Hepatocyte (in vitro differentiated cells): ENCODE measurements at regions not wholly inside any gene's neighbourhood (a gene's known extent, or its start where the extent isn't known, plus 50 kb on each side); places are given as distances from the start of the nearest gene placed in this dataset.

Experiments
- DNase-seq: peaks from one replicate; pipeline ENCODE4 v3.0.0-alpha.2; 2016; ENCODE audit warnings: low spot score
- H2AFZ ChIP-seq: fragments of 200-600 bp; sonication (generic); 2 replicates; pipeline ENCODE4 v1.6.0; 2016; ENCODE audit warnings: antibody characterized with exemption, mild to moderate bottlenecking
- H3K27ac ChIP-seq: fragments of 200-600 bp; sonication (generic); 2 replicates; pipeline ENCODE4 v1.5.1; 2016; ENCODE audit warnings: mild to moderate bottlenecking
- H3K27me3 ChIP-seq: fragments of 200-600 bp; sonication (generic); 2 replicates; pipeline ENCODE4 v1.6.1; 2016
- H3K36me3 ChIP-seq: fragments of 200-600 bp; sonication (generic); replicated peaks from 2 replicates; pipeline ENCODE4 v1.5.1; 2016; ENCODE audit warnings: low read depth; ENCODE audit not compliant: insufficient read depth
- H3K4me1 ChIP-seq: fragments of 200-600 bp; sonication (generic); 2 replicates; pipeline ENCODE4 v1.5.1; 2016; ENCODE audit warnings: mild to moderate bottlenecking, moderate library complexity; ENCODE audit not compliant: insufficient read depth
- H3K4me2 ChIP-seq: fragments of 200-600 bp; sonication (generic); 2 replicates; pipeline ENCODE4 v1.6.0; 2016
- H3K4me3 ChIP-seq: fragments of 200-600 bp; sonication (generic); 2 replicates; pipeline ENCODE4 v1.5.1; 2016; ENCODE audit warnings: mild to moderate bottlenecking
- H3K79me2 ChIP-seq: fragments of 200-600 bp; sonication (generic); 2 replicates; pipeline ENCODE4 v1.6.0; 2017; ENCODE audit warnings: mild to moderate bottlenecking
- H3K9me2 ChIP-seq: fragments of 200-600 bp; sonication (generic); replicated peaks from 2 replicates; pipeline ENCODE4 v1.6.0; 2017; ENCODE audit warnings: mild to moderate bottlenecking; ENCODE audit not compliant: insufficient read depth
- H3K9me3 ChIP-seq: fragments of 200-600 bp; sonication (generic); 2 replicates; pipeline ENCODE4 v1.5.1; 2016; ENCODE audit warnings: low read depth, mild to moderate bottlenecking
- H4K20me1 ChIP-seq: fragments of 200-600 bp; sonication (generic); 2 replicates; pipeline ENCODE4 v1.6.0; 2016; ENCODE audit warnings: mild to moderate bottlenecking; ENCODE audit not compliant: insufficient read depth, poor library complexity, severe bottlenecking
- CTCF ChIP-seq: fragments of 200-600 bp; sonication (generic); IDR thresholded peaks from 2 replicates; pipeline ENCODE4 v1.5.1; 2016; ENCODE audit warnings: antibody characterized with exemption, mild to moderate bottlenecking; ENCODE audit not compliant: poor library complexity
- EZH2 ChIP-seq: fragments of 200-600 bp; sonication (generic); IDR thresholded peaks from 2 replicates; pipeline ENCODE4 v1.6.1; 2016; ENCODE audit warnings: antibody characterized with exemption, mild to moderate bottlenecking, borderline replicate concordance
- EZH2phosphoT487 ChIP-seq: fragments of 200-600 bp; sonication (generic); IDR thresholded peaks from one replicate; pipeline ENCODE4 v1.6.1; 2018; ENCODE audit warnings: antibody characterized with exemption, mild to moderate bottlenecking, low read depth, moderate library complexity; ENCODE audit not compliant: unreplicated experiment, severe bottlenecking
- WGBS: methylation state at CpG from one replicate; pipeline ENCODE4 v1.1.6; 2016; ENCODE audit warnings: low lambda C conversion rate; ENCODE audit errors: missing lambda C conversion rate; 5-methylcytosine and 5-hydroxymethylcytosine counted together

GRCh38 chr18:78425019-78425412 is 554.6 kb upstream of the SALL3 start:
- Histone ChIP-seq H2AFZ (no peak overlapping the region), H3K4me1 (no peaks in the 10 kb centered on the region), H3K4me3 (no peak overlapping the region), H3K36me3 (no peaks in the 10 kb centered on the region), H4K20me1 (no peaks in the 10 kb centered on the region), H3K27ac (no peak overlapping the region), H3K4me2 (no peak overlapping the region), H3K27me3 (no peaks in the 10 kb centered on the region), H3K9me2 (no peaks in the 10 kb centered on the region), H3K9me3 (no peaks in the 10 kb centered on the region), H3K79me2 (no peaks in the 10 kb centered on the region)
- no peak for DNase-seq
- WGBS, result 81% methylated on average over 2 of the region's 2 CpGs
- TF ChIP-seq CTCF (no peak), EZH2phosphoT487 (no peak), EZH2 (no peak)

GRCh38 chr18:78427081-78427480 is 552.5 kb upstream of the SALL3 start:
- Histone ChIP-seq H3K9me3 (no peaks in the 10 kb centered on the region), H3K36me3 (no peaks in the 10 kb centered on the region), H3K27ac (no peak overlapping the region), H3K4me3 (no peak overlapping the region), H3K4me2 (no peak overlapping the region), H3K9me2 (no peaks in the 10 kb centered on the region), H2AFZ (no peak overlapping the region), H3K4me1 (no peaks in the 10 kb centered on the region), H4K20me1 (no peaks in the 10 kb centered on the region), H3K27me3 (no peaks in the 10 kb centered on the region), H3K79me2 (no peaks in the 10 kb centered on the region)
- TF ChIP-seq EZH2phosphoT487, result no peak
- no peak for DNase-seq
- WGBS, result 94% methylated on average over 12 of the region's 12 CpGs

GRCh38 chr18:78429127-78430108 is 550.2 kb upstream of the SALL3 start:
- Histone ChIP-seq H3K9me3 (no peaks in the 10 kb centered on the region), H2AFZ (no peak overlapping the region), H3K27me3 (no peaks in the 10 kb centered on the region), H3K79me2 (no peaks in the 10 kb centered on the region), H3K4me1 (no peaks in the 10 kb centered on the region), H3K4me2 (no peak overlapping the region), H4K20me1 (no peaks in the 10 kb centered on the region), H3K27ac (no peak overlapping the region), H3K4me3 (no peak overlapping the region), H3K9me2 (no peaks in the 10 kb centered on the region), H3K36me3 (no peaks in the 10 kb centered on the region)
- DNase-seq, result no peak
- TF ChIP-seq CTCF (no peak), EZH2phosphoT487 (no peak), EZH2 (no peak)
- WGBS, result 93% methylated on average over 41 of the region's 54 CpGs

- Histone ChIP-seq H3K4me2 (no peak overlapping the region), H3K9me3 (no peaks in the 10 kb centered on the region), H4K20me1 (no peaks in the 10 kb centered on the region), H3K27ac (no peak overlapping the region), H2AFZ (no peak overlapping the region), H3K4me3 (no peak overlapping the region), H3K9me2 (no peaks in the 10 kb centered on the region), H3K4me1 (no peaks in the 10 kb centered on the region), H3K36me3 (no peaks in the 10 kb centered on the region), H3K27me3 (no peaks in the 10 kb centered on the region), H3K79me2 (no peaks in the 10 kb centered on the region)
- 94% methylated on average over 27 of the region's 28 CpGs for WGBS
- DNase-seq, result no peak
- no peak for TF ChIP-seq EZH2
- TF ChIP-seq CTCF, result no peak
- no peak for TF ChIP-seq EZH2phosphoT487
Observed at GRCh38 chr18:78430131-78430758, 549.4 kb upstream of the SALL3 start.
